H1 (cell line): ENCODE measurements at regions not wholly inside any gene's neighbourhood (a gene's known extent, or its start where the extent isn't known, plus 50 kb on each side); places are given as distances from the start of the nearest gene placed in this dataset.

Source experiments
- CTCF ChIA-PET: fragments of 300-600 bp; sonication (Branson Sonifier 250); formaldehyde crosslinking; loops from one replicate; lab custom pipeline; 2021; ENCODE audit not compliant: partially characterized antibody; lab: Charles Lee
- POLR2A ChIA-PET: fragments of 300-600 bp; sonication (Branson Sonifier 250); formaldehyde crosslinking; loops from one replicate; lab custom pipeline; 2021; ENCODE audit warnings: inconsistent platforms; ENCODE audit not compliant: partially characterized antibody; lab: Charles Lee
- DNase-seq, 2 experiments: peaks; one replicate each; pipeline versions ENCODE4 v3.0.0 to v3.0.0-alpha.2; 2010 to 2022; ENCODE audit warnings: low spot score in 2 of 2, low read depth in 1 of 2, mixed read lengths in 1 of 2
- FAIRE-seq: peaks from 2 replicates; lab custom pipeline; 2011; peaks lifted over from hg19 to GRCh38; lab: Jason Lieb, UNC
- H2AFZ ChIP-seq: 2 replicates; pipeline ENCODE4 v1.8.1; 2012; ENCODE audit warnings: low read length, inconsistent platforms
- H2AK5ac ChIP-seq: 2 replicates; pipeline ENCODE4 v1.6.1; 2013; ENCODE audit warnings: low read depth, low read length
- H2BK120ac ChIP-seq: replicated peaks from 2 replicates; pipeline ENCODE3; 2013; ENCODE audit warnings: low read depth, low read length, inconsistent platforms
- H2BK12ac ChIP-seq: 2 replicates; pipeline ENCODE4 v1.6.1; 2013; ENCODE audit warnings: low read depth, low read length
- H2BK15ac ChIP-seq: 2 replicates; pipeline ENCODE4 v1.6.1; 2013; ENCODE audit warnings: low read length
- H2BK20ac ChIP-seq: 2 replicates; pipeline ENCODE4 v1.6.1; 2013; ENCODE audit warnings: low read length
- H2BK5ac ChIP-seq: 2 replicates; pipeline ENCODE4 v1.6.1; 2013; ENCODE audit warnings: low read depth, low read length
- H3K14ac ChIP-seq: 2 replicates; pipeline ENCODE4 v1.6.1; 2013; ENCODE audit warnings: inconsistent platforms; ENCODE audit not compliant: insufficient read length
- H3K18ac ChIP-seq: 2 replicates; pipeline ENCODE4 v1.6.1; 2013; ENCODE audit warnings: low read length; ENCODE audit errors: extremely low read depth
- H3K23ac ChIP-seq: 2 replicates; pipeline ENCODE4 v1.6.1; 2013; ENCODE audit warnings: inconsistent platforms; ENCODE audit not compliant: insufficient read length
- H3K23me2 ChIP-seq: 2 replicates; pipeline ENCODE4 v1.6.1; 2013; ENCODE audit warnings: low read depth, low read length
- H3K27ac ChIP-seq: 2 replicates; pipeline ENCODE4 v1.6.1; 2011; ENCODE audit warnings: low read depth, low read length, inconsistent platforms
- H3K27me3 ChIP-seq, 4 experiments: replicated peaks in 1 of 4; 1 replicate in 1 of 4; 2 replicates in 3 of 4; pipeline versions ENCODE4 v1.6.1 to v1.8.1; 2011 to 2013; ENCODE audit warnings: low read length in 3 of 4, mild to moderate bottlenecking in 3 of 4, inconsistent platforms in 2 of 4, mixed read lengths in 2 of 4, moderate library complexity in 1 of 4; ENCODE audit not compliant: control insufficient read depth in 3 of 4, insufficient read depth in 3 of 4; ENCODE audit errors: extremely low read depth in 1 of 4
- H3K36me3 ChIP-seq, 4 experiments: 2 replicates each; pipeline versions ENCODE4 v1.6.1 to v1.8.1; 2011 to 2013; ENCODE audit warnings: mild to moderate bottlenecking in 4 of 4, low read length in 3 of 4, moderate library complexity in 2 of 4, control low read depth in 1 of 4, inconsistent platforms in 1 of 4; ENCODE audit not compliant: insufficient read depth in 4 of 4, control insufficient read depth in 2 of 4
- H3K4ac ChIP-seq: replicated peaks from 2 replicates; pipeline ENCODE3; 2013; ENCODE audit warnings: low read length, low read depth, mixed read lengths, inconsistent platforms; ENCODE audit not compliant: insufficient read length
- H3K4me1 ChIP-seq, 4 experiments: replicated peaks in 1 of 4; 1 replicate in 1 of 4; 2 replicates in 3 of 4; pipeline versions ENCODE4 v1.6.1 to v1.8.1; 2011 to 2013; ENCODE audit warnings: low read length in 3 of 4, inconsistent platforms in 2 of 4, mixed read lengths in 1 of 4; ENCODE audit not compliant: insufficient read depth in 4 of 4, control insufficient read depth in 3 of 4
- H3K4me2 ChIP-seq, 2 experiments: 2 replicates each; pipeline versions ENCODE4 v1.6.1 to v1.8.1; 2011 to 2013; ENCODE audit warnings: low read depth in 2 of 2, low read length in 2 of 2, control low read depth in 1 of 2, inconsistent platforms in 1 of 2, mild to moderate bottlenecking in 1 of 2; ENCODE audit not compliant: insufficient read depth in 1 of 2
- H3K4me3 ChIP-seq, 4 experiments: fragments of 200-600, 300-600 bp in 1 of 4; sonication (generic), shearing (Covaris generic), sonication (Bioruptor Twin) in 1 of 4; 2 replicates each; pipeline versions ENCODE4 v1.5.1 to v1.8.1; 2011 to 2016; ENCODE audit warnings: low read length in 4 of 4, low read depth in 3 of 4, control low read depth in 2 of 4, inconsistent platforms in 2 of 4, mild to moderate bottlenecking in 2 of 4, mixed read lengths in 1 of 4, moderate library complexity in 1 of 4; ENCODE audit not compliant: insufficient read depth in 2 of 4; ENCODE audit errors: extremely low read depth in 1 of 4
- H3K56ac ChIP-seq: replicated peaks from 2 replicates; pipeline ENCODE3; 2013; ENCODE audit warnings: low read depth, mild to moderate bottlenecking, mixed read lengths, low read length, inconsistent platforms; ENCODE audit not compliant: insufficient read length
- H3K79me1 ChIP-seq: 2 replicates; pipeline ENCODE4 v1.6.1; 2013; ENCODE audit warnings: low read depth, low read length, control low read depth
- H3K79me2 ChIP-seq, 2 experiments: 2 replicates each; pipeline versions ENCODE4 v1.6.1 to v1.8.1; 2012 to 2013; ENCODE audit warnings: low read length in 2 of 2, mild to moderate bottlenecking in 2 of 2, inconsistent platforms in 1 of 2; ENCODE audit not compliant: insufficient read depth in 2 of 2, control insufficient read depth in 1 of 2
- H3K9ac ChIP-seq, 4 experiments: replicated peaks in 1 of 4; 1 replicate in 1 of 4; 2 replicates in 3 of 4; pipeline versions ENCODE4 v1.6.1 to v1.8.1; 2011 to 2013; ENCODE audit warnings: low read depth in 3 of 4, low read length in 3 of 4, control low read depth in 2 of 4, mild to moderate bottlenecking in 2 of 4, moderate library complexity in 2 of 4, inconsistent platforms in 1 of 4; ENCODE audit errors: extremely low read depth in 1 of 4
- H3K9me3 ChIP-seq, 2 experiments: 2 replicates each; pipeline versions ENCODE4 v1.6.1 to v1.8.1; 2012 to 2013; ENCODE audit warnings: mild to moderate bottlenecking in 2 of 2, moderate library complexity in 2 of 2, control low read depth in 1 of 2, inconsistent platforms in 1 of 2, low read depth in 1 of 2, low read length in 1 of 2, mixed read lengths in 1 of 2; ENCODE audit not compliant: insufficient read depth in 2 of 2
- H4K20me1 ChIP-seq, 2 experiments: replicated peaks in 1 of 2; 2 replicates each; pipeline versions ENCODE3 to v1.8.1; 2011 to 2013; ENCODE audit warnings: inconsistent platforms in 2 of 2, low read length in 2 of 2, mild to moderate bottlenecking in 1 of 2; ENCODE audit not compliant: insufficient read depth in 2 of 2, control insufficient read depth in 1 of 2
- H4K5ac ChIP-seq: 2 replicates; pipeline ENCODE4 v1.6.1; 2013; ENCODE audit warnings: low read length, low read depth, mixed read lengths, inconsistent platforms; ENCODE audit not compliant: insufficient read length
- H4K8ac ChIP-seq: 2 replicates; pipeline ENCODE4 v1.8.0; 2013; ENCODE audit warnings: mild to moderate bottlenecking, moderate library complexity, low read length, inconsistent platforms; ENCODE audit not compliant: insufficient read depth; ENCODE audit errors: extremely low read depth
- H4K91ac ChIP-seq: replicated peaks from 2 replicates; pipeline ENCODE3; 2013; ENCODE audit warnings: low read length, mixed read lengths, inconsistent platforms; ENCODE audit not compliant: insufficient read length
- BACH1 ChIP-seq: IDR thresholded peaks from 2 replicates; pipeline ENCODE4 v1.6.1; 2012; ENCODE audit warnings: low read length, improper control_type of control experiment
- CHD2 ChIP-seq: IDR thresholded peaks from 2 replicates; pipeline ENCODE4 v1.6.1; 2012; ENCODE audit warnings: low read length, improper control_type of control experiment
- GABPA ChIP-seq: IDR thresholded peaks from 2 replicates; pipeline ENCODE4 v1.6.1; 2011; ENCODE audit warnings: mild to moderate bottlenecking, low read length, moderate library complexity, borderline replicate concordance; ENCODE audit not compliant: insufficient read depth
- HDAC6 ChIP-seq: IDR thresholded peaks from one replicate; pipeline ENCODE4 v1.7.1; 2012; ENCODE audit warnings: low read depth, mild to moderate bottlenecking, inconsistent platforms, low read length, moderate library complexity
- KDM1A ChIP-seq: fragments of 200-600, 300-600 bp; sonication (generic); IDR thresholded peaks from 2 replicates; pipeline ENCODE4 v1.7.1; 2016; ENCODE audit warnings: mild to moderate bottlenecking, low read length, borderline replicate concordance
- MAFK ChIP-seq: IDR thresholded peaks from 2 replicates; pipeline ENCODE4 v1.6.1; 2012; ENCODE audit warnings: low read depth, mild to moderate bottlenecking, improper control_type of control experiment, low read length
- RAD21 ChIP-seq, 2 experiments: IDR thresholded peaks in 1 of 2; conservative IDR thresholded peaks in 1 of 2; 2 replicates each; pipeline ENCODE4 v1.6.1; 2011; ENCODE audit warnings: low read depth in 2 of 2, low read length in 2 of 2, improper control_type of control experiment in 1 of 2, inconsistent platforms in 1 of 2, mild to moderate bottlenecking in 1 of 2, moderate library complexity in 1 of 2
- SIX5 ChIP-seq: IDR thresholded peaks from 2 replicates; pipeline ENCODE4 v1.6.1; 2011; ENCODE audit warnings: mild to moderate bottlenecking, low read depth, low read length
- WGBS, 2 experiments: shearing (Covaris generic) in 1 of 2; methylation state at CpG; one replicate each; pipeline versions ENCODE4 v1.1.6 to v1.1.7; 2013 to 2015; ENCODE audit warnings: low lambda C conversion rate in 2 of 2, mixed read lengths in 2 of 2, inconsistent platforms in 1 of 2, low coverage in 1 of 2, missing lambda C conversion rate in 1 of 2; ENCODE audit not compliant: insufficient replicate concordance in 2 of 2, insufficient coverage in 1 of 2, insufficient read length in 1 of 2; ENCODE audit errors: extremely low coverage in 1 of 2, missing lambda C conversion rate in 1 of 2; 5-methylcytosine and 5-hydroxymethylcytosine counted together
- TF ChIP-seq, protein P1 (sequence below): IDR thresholded peaks from 2 replicates; pipeline ENCODE4 v1.6.1; 2011; ENCODE audit warnings: low read length, improper control_type of control experiment

- Histone ChIP-seq H3K79me1 (no peaks in the 10 kb centered on the region), H3K9ac (no peak overlapping the region), H3K36me3 (no peaks in the 10 kb centered on the region), H3K18ac (no peak overlapping the region), H4K20me1 (no peaks in the 10 kb centered on the region), H3K27ac (no peak overlapping the region), H2BK15ac (no peak overlapping the region), H2BK12ac (no peak overlapping the region), H3K9me3 (no peaks in the 10 kb centered on the region), H3K4me2 (no peak overlapping the region), H3K23ac (no peak overlapping the region), H4K5ac (no peak overlapping the region), H3K4me1 (no peaks in the 10 kb centered on the region), H3K4ac (no peak overlapping the region), H3K4me3 (no peak overlapping the region)
- POLR2A ChIA-PET, result no interaction called here
- FAIRE-seq, result no peak
- TF ChIP-seq KDM1A (no peak), SIX5 (no peak), GABPA (no peak), CHD2 (no peak), HDAC6 (no peak), MAFK (0 out of 2 replicates have a peak, but pooled peaks have one; percentile 44), BACH1 (0 out of 2 replicates have a peak, but pooled peaks have one; percentile 18), RAD21 (IDR thresholded peaks at IDR 0.05 in 1 of 2, conservative IDR thresholded peaks at IDR 0.05 in 1 of 2; ENCODE audit: low read depth in 2 of 2, low read length in 2 of 2) (no peak)
- TF ChIP-seq, protein P1, sequence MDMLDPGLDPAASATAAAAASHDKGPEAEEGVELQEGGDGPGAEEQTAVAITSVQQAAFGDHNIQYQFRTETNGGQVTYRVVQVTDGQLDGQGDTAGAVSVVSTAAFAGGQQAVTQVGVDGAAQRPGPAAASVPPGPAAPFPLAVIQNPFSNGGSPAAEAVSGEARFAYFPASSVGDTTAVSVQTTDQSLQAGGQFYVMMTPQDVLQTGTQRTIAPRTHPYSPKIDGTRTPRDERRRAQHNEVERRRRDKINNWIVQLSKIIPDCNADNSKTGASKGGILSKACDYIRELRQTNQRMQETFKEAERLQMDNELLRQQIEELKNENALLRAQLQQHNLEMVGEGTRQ, result no peak
- TF ChIP-seq, all 59 proteins: peak for 2
- no peaks in the 10 kb centered on the region for H3K27me3 ChIP-seq
- H3K56ac ChIP-seq, result no peak overlapping the region
- no peak overlapping the region for H4K8ac ChIP-seq
- no peak overlapping the region for H2AK5ac ChIP-seq
- CTCF ChIA-PET, result no interaction called here
- H2AFZ ChIP-seq, result no peak overlapping the region
- 89% methylated on average over 3 of the region's 3 CpGs; no CpG with 5 or more reads in 1 of the 2 experiments for WGBS, 2 experiments
- no peak overlapping the region for H3K14ac ChIP-seq
- no peak overlapping the region for H4K91ac ChIP-seq
- DNase-seq, result no peak
- no peak overlapping the region for H2BK5ac ChIP-seq
- H2BK20ac ChIP-seq, result no peak overlapping the region
- H2BK120ac ChIP-seq, result no peak overlapping the region
- no peaks in the 10 kb centered on the region for H3K79me2 ChIP-seq
- no peaks in the 10 kb centered on the region for H3K23me2 ChIP-seq
These were observed 2812.6 kb downstream of the PCDH9 start for GRCh38 chr13:64417581-64417980.
